HepG2 (cell line): ENCODE measurements at regions not wholly inside any gene's neighbourhood (a gene's known extent, or its start where the extent isn't known, plus 50 kb on each side); places are given as distances from the start of the nearest gene placed in this dataset.
"Not testable (repeated sequence)": the region's sequence is repeated elsewhere in the genome, so short reads cannot be mapped to it uniquely, and the experiment has no call there.

Experiments
- FOXO4 ChIP-seq: sonication (generic); formaldehyde crosslinking; conservative IDR thresholded peaks from 2 replicates; pipeline ENCODE4 v1.8.1; 2023; ENCODE audit warnings: missing genetic modification reagents
- MXD3 ChIP-seq: IDR thresholded peaks from 2 replicates; pipeline ENCODE4 v1.6.1; 2016; ENCODE audit warnings: mild to moderate bottlenecking, missing biosample characterization, missing genetic modification reagents
- ZMAT3 ChIP-seq: sonication (generic); formaldehyde crosslinking; conservative IDR thresholded peaks from 2 replicates; pipeline ENCODE4 v1.7.0; 2021; ENCODE audit warnings: missing genetic modification reagents
- TF ChIP-seq, protein P1 (sequence below): sonication (generic); formaldehyde crosslinking; IDR thresholded peaks from 2 replicates; pipeline ENCODE4 v1.5.0; 2020; ENCODE audit warnings: mild to moderate bottlenecking, missing genetic modification reagents, moderate library complexity

DNA sequence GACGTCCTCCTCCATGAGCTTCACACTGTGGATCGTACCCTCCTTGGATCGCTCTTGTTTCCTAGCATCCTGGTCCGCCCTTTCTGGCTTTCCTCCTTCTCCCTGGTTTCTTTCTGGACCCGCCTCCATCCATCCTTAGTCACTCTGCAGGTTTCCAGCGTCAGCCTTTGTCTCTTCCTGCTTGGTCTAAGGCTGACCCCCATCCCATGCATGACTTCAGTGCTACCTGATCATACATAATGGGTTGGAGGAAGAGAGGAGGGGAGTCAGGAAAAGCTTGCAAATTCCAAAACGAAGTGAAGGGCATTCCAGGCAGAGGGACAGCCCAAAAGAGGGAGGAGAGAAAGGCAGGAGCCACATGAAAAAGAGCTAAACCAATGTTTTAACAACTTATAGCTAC is 156.9 kb upstream of the NBPF12 start:
- TF ChIP-seq MXD3, FOXO4, ZMAT3 (CRISPR knock-in tag): not testable (repeated sequence)
- TF ChIP-seq, protein P1, sequence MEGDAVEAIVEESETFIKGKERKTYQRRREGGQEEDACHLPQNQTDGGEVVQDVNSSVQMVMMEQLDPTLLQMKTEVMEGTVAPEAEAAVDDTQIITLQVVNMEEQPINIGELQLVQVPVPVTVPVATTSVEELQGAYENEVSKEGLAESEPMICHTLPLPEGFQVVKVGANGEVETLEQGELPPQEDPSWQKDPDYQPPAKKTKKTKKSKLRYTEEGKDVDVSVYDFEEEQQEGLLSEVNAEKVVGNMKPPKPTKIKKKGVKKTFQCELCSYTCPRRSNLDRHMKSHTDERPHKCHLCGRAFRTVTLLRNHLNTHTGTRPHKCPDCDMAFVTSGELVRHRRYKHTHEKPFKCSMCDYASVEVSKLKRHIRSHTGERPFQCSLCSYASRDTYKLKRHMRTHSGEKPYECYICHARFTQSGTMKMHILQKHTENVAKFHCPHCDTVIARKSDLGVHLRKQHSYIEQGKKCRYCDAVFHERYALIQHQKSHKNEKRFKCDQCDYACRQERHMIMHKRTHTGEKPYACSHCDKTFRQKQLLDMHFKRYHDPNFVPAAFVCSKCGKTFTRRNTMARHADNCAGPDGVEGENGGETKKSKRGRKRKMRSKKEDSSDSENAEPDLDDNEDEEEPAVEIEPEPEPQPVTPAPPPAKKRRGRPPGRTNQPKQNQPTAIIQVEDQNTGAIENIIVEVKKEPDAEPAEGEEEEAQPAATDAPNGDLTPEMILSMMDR (CRISPR knock-in tag), result not testable (repeated sequence)
